NCI-H69 (cell line): ENCODE measurements at regions not wholly inside any gene's neighbourhood (a gene's known extent, or its start where the extent isn't known, plus 50 kb on each side); places are given as distances from the start of the nearest gene placed in this dataset.
A peak's percentile ranks its signal among the peaks of the same experiment; 100 is the strongest.

Source experiments
- DNase-seq: peaks from one replicate; lab custom pipeline; 2025; lab: John Stamatoyannopoulos, UW

DNA sequence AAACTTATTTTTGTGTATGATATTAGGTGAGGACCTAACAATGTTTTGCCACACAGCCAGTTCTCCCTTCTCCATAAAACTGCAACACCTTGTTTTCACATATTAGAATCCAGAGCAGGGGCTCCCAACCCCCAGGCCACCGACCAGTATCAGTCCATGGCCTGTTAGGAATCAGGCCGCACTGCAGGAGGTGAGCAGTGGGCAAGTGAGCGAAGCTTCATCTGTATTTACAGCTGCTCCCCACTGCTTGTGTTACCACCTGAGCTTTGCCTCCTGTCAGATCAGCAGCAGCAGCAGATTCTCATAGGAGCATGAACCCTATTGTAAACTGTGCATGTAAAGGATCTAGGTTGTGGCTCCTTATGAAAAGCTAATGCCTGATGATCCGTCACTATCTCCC lies 185.9 kb upstream of the NSMCE3 start:
- no peak for DNase-seq

DNA sequence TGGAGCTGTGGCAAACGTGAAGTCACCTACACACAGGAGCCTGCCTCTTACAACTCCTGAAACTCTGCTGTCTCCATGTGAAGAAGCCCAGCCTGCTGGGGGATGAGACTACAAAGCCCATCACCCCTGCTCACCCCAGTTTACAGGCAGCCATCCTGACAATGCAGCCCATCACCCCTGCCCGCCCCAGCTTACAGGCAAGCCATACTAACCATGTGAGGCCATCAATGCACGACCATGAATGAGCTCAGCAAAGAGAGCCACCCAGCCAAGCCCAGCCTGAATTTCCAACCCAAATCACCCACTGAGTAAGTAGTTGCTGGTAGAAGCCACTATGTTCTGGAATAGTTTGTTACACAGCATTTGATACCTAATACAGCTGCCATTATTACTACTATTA lies 185.4 kb upstream of the NSMCE3 start:
- DNase-seq: no peak

DNA sequence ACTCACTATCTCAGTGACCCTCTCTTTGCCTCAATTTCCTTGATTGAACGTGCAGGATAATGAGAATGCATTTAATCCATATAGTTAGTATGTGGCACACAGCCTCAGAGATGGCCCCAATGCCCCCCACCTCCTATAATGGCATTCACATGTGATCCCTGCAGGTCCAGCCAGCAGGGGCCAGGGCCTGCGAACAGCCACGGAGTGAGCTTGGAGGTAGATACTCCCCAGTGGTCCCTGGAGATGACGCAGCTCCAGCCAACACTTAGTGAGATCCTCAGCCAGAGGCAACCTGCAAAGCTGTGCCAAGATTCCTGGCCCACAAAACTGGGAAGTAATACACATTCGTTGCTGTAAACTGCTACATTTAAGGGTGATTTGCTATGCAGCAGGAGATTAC lies 184.9 kb upstream of the NSMCE3 start:
- no peak for DNase-seq

DNA sequence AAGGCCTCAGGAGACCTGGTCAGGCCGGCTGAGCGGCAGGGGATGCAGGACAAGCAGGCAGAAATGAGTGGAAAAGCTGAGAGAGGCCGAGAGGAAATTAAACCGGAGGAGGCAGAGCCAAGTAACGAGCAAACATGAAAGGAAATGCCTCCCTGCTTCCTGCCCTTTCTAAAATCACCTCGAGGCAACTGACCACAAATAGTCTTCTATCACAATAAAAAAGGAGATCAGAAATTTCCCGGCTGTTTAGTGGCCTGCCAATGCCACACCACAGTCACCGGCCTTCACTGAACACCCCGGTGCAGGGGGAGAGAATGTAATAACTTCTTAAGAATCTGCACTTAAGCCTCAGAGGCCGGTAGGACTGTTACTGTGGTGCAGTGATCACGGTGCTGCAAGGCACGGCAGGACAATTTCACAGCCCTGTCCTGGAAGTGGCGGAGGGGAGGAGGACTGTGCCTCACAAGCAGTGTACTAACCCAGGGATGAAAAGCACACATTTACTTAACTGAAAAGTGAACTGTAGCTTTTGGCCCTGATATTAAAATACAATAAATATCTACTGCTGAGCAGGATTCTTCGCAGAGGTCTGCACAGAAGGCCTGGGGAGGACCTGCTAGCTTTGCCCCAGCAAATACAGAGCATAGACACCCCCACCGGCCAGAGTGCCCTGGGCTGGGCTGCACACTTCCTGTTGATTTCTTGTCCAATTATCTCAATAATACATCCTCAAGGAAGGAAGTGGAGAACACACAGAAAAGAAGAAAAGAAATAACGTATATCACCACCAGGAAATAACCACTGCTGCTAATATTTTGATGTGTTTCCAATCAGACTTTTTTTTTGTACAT lies 183.5 kb upstream of the NSMCE3 start:
- DNase-seq: peak; percentile 32

DNA sequence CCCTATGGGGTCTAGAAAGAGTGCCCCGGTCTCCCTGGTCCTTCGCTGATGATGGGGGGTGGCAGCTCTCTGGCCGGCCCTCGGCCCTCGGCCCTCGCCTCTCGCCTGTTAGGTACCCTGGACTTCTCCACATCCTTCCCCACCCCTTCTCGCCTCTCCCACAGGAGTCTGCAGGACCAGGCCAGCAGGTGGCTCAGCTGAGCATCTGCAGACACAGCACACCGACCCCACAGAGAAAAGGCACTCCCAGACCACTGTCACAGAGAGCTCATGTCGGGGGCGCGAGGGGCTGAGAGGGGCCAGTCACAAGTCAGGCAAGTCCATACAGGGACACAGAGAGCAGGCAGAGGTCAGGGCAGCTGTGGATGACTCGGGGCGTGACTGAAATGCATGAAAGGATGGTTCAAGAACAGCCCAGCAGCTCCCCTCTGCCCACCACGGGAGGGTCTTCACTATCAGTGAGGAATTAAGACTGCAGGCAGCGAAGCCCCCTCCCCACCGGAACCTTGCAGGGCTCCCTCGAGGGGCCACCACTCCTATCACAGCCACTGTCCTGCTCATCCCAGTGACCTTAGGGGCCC lies 181.7 kb upstream of the NSMCE3 start:
- DNase-seq: peak; percentile 28

DNA sequence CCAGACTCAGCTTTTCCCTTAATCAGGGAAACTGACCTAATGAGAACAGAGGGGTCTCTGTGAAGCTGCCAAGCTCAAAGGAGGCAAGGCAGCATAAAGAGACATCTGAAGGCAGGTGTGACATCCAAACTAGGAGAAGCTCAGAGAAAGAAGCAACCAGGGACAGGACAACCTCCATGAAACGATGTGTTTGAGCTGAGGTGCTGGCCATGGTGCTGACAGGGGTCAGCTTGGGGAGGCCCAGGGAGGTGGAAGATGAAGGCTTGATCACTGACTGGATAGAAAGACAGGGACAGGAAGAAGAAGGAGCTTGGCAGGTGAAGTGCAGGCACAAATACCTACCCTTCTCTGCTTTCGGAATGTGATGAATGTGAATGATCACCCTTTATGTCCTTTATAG lies 179.5 kb upstream of the NSMCE3 start:
- no peak for DNase-seq

DNA sequence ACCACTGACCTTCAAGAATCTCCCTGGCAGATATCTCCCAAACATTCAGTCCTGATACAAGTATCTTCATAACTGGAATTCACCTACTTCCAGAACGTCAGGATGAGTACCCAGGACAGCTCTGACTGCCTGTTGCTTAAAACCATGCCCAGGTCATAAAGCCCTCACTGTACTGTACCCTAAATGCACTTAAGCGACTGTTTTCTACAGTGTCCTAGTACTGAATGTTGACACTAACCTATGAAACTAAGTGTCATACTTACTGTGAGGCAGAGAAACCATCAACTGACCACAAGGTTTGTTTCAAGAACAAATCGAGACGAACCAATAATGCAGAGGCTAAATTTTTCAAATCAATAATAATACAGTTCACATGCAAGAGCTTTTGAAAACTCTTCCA lies 178.7 kb upstream of the NSMCE3 start:
- no peak for DNase-seq

DNA sequence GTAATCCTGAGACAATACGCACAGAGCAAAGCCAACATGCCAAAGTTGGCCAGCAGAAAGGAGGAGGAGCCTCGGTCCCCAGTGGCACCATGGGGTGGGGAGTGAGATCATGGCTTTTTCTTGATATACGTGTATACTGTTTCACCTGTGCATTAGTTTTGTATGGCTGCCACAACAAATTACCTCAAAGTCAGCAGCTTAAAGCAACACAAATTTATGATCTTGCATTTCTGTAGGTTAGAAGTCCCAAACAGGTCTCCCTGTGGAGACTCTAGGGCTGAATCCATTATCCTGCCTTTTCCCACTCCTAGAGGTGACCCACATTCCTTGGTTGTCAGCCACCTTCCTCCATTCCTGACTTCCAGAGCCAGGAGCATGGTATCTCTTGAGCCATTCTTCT lies 176.9 kb upstream of the NSMCE3 start:
- no peak for DNase-seq

DNA sequence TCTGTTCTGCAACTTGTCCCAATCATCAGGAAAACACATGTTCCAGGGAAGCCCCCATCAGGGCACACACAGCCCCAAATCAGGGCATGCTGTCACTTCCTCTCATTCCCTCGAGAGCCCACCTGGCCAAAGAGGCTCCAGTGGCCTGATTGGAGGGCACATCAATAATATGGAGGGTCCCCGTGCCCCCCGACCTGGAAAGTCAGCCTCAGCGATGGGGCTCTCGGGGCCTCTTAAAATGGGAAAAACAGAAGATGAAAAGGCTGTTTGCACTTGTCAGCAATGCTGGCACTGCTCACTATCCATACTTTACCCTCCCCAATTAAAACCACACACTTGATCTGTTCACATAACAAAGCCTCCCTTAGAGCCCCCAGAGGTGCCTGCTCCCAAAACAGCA lies 172.9 kb upstream of the NSMCE3 start:
- DNase-seq: no peak

DNA sequence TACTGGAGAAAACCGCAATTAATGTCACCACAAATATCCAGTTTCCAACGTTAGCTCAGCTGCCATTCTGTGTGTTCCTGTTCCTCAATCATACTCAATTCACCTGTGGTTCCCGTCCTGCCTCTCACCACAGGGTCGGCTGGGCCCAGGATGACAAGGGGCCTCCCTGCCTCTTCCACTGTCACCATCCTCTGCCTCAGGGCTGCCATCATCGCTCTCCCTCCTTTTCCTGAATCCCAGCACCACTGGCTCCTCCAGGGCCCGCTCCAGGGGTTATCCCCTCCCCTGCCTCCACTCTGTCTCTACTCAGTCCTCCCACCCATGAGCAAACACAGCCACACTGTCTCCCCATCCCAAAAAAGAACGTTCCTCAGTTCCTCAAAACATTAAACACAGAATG lies 170.9 kb upstream of the NSMCE3 start:
- no peak for DNase-seq

DNA sequence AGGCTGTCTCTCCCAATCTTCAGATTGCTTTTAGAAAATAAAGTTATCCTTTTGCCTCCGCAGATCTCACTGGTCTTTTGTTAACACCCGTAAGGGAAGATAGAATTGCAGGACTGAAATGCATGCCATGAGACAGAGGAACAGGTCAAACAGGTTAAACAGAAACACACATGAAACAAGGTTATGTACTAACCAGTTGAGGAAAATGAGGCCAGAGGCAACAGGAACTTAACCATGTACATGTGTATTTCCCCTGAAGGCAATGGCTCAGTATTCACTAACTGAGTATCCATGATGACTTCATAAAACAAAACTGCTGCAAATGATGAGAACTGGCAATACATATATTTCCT lies 169.1 kb upstream of the NSMCE3 start:
- no peak for DNase-seq

DNA sequence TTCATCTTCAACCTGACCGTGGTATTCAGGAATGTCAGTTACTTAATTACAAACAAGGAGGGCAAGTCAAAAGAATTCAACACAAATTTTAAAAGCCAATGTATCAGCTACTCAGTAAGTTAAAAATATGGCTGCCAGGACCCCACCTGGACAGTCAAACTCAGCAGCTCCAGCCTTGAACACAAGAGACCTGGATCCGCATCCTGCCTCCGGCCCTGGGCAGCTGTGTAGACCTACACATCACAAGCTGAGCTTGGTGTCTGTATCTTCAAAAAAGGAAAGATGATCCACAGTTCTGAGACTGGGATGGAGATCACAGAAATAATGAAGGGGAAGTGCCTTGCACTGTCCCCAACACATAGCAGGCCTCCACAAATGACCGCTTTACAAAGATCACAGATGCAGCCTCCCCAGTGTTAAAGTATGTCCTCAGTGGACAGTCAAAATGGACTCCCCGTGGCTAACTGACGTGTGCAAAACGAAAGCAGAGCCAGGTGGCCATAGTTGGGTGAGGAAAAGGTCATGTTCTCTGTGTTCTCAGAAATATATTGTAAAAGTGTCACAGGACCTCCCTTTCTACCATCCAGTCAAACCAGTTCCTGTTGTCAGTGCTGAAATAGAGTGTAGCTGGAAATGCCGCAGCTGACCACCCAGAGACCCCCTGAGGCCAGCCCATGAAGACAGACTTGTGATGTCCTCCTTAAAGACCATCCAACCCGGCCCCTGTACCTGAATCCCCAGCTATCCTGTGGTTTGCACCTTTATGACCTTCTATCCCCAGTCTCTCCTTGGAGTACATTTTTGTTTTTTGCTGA lies 168.5 kb upstream of the NSMCE3 start:
- DNase-seq: no peak

DNA sequence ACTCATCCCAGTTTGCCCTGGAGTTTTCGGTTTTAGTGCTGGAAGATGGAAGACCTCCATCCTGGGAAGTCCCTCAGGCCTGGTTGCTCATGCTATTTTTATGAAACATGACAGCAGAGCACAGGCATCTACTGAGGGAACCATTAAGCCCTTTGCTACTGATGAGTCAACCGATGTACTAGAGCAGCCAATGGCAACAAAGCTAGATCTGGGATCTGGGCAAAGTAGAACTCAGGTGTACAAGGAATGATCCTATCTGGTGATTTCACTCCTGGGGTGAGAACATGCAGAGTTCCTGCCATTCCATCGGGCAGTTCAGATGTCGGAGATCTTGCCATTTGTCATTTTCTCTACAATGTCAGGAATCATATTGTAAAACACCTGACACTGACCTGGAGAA lies 166.2 kb upstream of the NSMCE3 start:
- no peak for DNase-seq

DNA sequence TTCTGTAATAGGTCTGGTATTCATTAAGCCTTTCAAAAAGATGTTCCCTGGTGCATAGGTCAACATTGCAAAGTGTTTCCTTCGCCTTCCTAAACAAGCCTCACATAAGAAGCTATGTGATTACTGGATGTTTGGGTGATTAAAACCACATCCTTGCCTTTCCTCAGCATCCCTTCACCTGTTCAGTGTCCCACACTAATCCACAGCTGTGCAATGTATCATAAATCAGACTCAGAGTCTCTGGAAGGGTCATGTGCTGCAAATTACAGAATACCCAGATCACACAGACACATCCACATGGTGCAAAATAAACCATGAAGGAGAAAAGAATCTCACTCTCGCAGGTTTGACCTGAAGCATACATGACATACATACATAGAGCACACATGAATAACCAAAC lies 164.7 kb upstream of the NSMCE3 start:
- no peak for DNase-seq

DNA sequence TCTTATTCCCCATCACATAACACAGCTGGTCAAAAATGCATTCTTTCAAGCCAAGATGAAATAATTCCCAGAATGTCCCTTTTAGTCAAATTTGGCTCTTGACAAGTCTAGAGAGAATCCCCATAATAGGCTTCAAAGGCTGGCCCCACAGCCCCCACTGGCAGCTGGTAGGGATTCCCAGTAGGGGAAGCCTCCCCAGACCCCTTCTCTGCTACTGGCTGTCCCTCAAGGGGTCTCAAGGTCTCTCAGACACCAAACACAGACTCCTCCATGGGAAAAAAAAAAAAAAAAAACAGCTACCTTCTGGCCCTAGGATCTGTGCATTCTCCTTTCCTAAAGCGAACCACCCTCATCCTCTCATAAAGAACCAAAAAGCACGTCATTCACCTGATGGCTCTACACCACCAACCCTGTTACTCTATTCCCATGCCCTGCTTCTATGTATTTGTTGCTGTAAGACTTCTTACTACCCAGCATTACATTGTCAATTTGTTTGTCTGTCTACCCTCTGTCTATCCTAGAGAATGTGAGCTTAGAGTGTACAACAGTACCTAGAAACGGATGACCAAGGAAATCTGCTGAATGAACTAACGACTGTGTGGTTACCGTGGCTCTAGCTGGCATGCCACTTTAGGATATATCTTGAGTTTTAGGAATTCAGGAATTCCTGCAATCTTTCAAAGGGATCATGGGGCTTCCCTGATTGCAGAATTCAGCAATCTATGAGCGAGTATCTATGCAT lies 164.1 kb upstream of the NSMCE3 start:
- DNase-seq: no peak

DNA sequence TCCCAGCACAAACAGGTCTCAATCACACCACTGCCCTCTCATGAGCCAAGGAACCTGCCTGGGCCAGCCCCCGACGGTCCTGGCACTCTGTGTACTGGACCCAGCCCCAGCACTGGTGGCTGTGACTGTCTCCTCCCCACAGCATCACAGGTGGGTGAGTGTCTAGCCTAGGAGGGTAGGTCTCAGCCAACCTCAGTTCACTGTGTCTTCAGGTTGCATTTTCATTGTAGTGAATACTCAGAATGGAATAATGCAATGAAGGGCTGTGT lies 163.4 kb upstream of the NSMCE3 start:
- no peak for DNase-seq

DNA sequence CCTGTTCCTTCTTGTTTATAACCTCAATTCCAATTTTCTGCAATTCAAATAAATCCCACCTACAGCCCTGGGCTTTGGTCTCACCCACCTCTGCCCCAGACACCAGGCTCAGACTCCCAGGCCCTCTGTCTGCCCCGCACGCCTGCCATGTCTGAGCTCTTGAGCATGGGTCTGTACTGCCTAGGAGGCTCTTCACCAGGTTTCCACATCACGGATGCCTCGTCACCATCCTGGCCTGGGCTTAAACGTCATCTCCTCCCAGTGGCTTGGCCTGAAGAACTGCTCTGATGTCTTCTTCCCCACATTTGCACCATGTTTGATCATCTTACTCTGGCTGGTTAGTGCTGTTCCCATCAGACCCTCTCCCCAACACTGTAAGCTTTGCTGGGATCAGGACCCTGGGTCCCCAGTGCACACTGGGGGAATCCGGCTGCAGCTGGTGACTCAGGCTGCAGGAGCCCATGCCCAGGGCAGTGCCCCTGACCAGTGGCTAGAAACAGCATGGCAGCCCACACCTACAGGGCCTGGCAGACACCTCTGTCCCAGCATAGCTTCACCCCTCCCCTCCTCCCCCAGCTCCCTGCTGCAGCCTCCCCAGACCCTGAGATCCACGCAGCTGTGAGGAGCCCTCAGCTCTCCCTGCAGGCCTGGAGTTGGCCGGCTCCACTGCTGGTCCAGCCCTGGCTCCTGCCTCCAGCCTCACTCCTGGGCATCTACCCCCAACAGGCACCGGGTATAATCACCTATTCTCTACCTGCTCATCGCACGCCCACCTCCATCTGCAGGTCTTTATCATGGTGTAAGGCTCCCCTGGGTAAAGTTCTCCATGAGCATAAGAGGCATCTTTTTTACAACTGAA lies 162.8 kb upstream of the NSMCE3 start:
- no peak for DNase-seq

DNA sequence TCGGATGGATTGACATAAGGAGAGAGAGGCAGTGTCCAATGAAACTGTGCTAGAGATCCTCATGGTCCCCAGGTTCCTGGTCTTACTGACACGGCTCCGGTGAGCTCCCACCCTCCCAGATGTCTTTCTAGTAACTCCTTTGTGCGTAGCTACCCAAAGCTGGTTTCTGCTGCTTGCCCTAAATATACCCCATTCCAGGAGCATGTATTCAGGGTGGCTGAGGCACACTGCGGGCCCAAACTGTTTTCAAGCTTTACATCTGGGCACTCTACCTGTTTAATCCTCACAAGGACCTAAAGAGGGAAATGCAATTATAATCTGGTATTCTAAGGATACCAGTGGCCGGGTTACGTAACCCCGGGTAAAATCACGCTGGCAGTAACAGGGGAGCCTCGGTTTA lies 161.2 kb upstream of the NSMCE3 start:
- DNase-seq: no peak

DNA sequence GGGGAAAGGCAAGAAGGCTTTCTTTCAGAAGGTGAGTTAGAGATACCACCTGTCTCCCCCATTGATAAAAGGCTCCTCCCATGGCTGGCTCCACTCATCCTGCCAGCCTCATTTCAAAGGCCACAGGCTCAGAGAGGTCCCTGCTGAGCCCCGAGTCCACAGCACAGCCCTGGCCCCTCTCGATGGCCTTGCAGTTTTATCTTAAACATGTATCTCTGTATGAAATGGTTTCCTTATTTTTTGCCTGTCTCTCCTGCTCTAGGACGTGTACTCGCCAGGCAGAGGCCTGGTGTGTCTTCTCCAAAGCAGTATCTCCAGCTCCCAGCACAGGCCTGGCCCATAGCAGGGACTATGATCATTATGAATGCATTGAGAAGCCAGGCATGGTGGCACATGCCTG lies 160.5 kb upstream of the NSMCE3 start:
- no peak for DNase-seq

DNA sequence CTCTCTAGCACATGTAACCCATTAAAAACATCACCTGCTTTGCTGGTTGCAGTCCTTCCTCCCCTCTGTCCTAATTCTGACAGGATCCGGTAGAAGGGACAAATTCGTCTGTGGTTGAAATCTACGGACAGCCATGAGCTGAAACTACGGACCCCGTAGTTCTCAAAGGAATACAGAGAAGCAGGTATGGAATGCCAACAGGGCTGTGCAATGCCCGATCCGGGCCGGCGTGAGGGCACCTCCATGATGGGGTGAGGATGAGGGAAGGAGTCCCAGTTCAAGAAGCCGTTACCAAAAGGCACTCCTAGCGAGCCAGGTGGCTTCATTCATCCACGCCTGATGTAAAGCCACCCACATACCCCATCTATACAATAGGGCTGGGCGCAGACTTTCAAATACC lies 160.0 kb upstream of the NSMCE3 start:
- no peak for DNase-seq

DNA sequence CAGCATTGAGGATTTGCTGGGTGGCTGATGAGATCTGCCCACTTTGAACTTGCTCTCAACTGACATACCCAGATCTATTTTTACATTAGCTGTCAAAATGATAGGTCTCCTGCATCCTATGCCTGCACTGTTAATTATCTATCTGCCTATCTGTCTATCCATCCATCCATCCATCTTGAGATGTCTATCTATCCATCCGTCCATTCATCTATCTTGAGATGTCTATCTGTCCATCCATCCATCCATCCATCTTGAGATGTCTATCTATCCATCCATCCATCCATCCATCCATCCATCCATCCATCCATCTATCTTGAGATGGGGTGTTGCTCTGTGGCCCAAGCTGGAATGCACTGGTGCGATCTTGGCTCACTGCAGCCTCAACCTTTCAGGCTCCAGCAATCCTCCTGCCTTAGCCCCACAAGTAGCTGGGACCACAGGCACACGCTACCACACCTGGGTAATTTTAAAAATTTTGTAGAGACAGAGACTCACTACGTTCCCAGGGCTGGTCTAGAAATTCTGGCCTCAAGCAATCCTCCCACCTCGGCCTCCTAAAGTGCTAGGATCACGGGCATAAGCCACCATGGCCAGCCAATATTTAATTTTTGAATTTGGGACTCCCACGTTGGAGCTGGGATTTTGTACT lies 159.4 kb upstream of the NSMCE3 start:
- DNase-seq: no peak
